ENCODE measurements at regions not wholly inside any gene's neighbourhood (a gene's known extent, or its start where the extent isn't known, plus 50 kb on each side); places are given as distances from the start of the nearest gene placed in this dataset.
A peak's percentile ranks its signal among the peaks of the same experiment; 100 is the strongest.

DNA sequence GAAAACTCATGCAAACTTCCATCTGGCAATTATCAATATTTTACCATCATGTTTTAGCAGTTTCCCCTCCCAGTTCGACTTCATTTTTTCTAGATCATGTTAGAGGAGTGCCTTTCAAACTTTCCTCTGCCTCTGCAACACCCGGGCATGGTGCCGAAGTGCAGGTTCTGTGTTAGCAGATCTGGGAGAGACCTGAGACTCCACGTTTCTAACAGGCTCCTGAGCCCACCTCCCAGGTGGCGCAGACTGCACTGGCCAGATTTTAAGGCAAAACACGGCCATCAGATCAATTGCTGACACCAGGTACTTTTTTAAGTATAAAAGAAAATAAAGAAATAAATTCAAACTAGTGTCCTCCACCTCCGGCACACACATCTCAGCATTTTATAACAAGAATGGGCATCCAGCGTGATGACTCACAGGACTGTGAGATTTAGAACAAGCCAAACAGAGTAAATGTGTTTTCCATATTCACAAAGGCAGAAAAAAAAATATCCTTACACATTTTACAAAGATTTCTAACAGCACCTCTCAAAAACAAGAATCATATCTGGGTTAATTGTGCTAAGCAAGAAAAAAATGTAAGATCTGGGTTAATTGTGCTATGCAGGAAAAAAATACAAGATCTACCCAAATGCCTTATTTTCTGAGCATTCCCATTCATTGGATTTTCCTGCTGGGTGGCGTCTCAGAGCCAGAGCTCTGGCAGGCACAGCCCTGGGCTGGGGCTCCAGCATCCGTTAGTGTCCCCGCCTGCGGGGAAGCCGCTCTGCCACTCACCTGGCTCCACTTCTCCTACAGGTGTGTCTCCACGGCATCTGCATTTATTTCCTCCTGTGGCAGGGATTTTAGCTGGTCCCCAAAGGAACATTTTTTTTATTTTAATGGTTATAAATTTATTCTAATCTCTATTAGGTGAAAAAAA is 127.9 kb upstream of the SOX1 start:
- TF ChIP-seq POLR2AphosphoS5 (IDR thresholded peaks at IDR 0.05) (no peak), EP300 (IDR thresholded peaks at IDR 0.05) (no peak)
- TF ChIP-seq, protein P1, sequence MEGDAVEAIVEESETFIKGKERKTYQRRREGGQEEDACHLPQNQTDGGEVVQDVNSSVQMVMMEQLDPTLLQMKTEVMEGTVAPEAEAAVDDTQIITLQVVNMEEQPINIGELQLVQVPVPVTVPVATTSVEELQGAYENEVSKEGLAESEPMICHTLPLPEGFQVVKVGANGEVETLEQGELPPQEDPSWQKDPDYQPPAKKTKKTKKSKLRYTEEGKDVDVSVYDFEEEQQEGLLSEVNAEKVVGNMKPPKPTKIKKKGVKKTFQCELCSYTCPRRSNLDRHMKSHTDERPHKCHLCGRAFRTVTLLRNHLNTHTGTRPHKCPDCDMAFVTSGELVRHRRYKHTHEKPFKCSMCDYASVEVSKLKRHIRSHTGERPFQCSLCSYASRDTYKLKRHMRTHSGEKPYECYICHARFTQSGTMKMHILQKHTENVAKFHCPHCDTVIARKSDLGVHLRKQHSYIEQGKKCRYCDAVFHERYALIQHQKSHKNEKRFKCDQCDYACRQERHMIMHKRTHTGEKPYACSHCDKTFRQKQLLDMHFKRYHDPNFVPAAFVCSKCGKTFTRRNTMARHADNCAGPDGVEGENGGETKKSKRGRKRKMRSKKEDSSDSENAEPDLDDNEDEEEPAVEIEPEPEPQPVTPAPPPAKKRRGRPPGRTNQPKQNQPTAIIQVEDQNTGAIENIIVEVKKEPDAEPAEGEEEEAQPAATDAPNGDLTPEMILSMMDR (IDR thresholded peaks at IDR 0.05), result no peak
- WGBS, 2 donors, result 74 to 75% methylated on average over 14 of the region's 14 CpGs
- ATAC-seq (ENCODE audit: low FRiP score in 2 of 2) (no peak), DNase-seq (peak in 1 of 2 donors; percentile 10)
- Histone ChIP-seq H3K27ac (no peak overlapping the region), H3K4me1 (no peaks in the 10 kb centered on the region), H3K9me3 (no peaks in the 10 kb centered on the region), H3K27me3 (no peaks in the 10 kb centered on the region), H3K4me3 (no peak overlapping the region), H3K36me3 (no peaks in the 10 kb centered on the region)

DNA sequence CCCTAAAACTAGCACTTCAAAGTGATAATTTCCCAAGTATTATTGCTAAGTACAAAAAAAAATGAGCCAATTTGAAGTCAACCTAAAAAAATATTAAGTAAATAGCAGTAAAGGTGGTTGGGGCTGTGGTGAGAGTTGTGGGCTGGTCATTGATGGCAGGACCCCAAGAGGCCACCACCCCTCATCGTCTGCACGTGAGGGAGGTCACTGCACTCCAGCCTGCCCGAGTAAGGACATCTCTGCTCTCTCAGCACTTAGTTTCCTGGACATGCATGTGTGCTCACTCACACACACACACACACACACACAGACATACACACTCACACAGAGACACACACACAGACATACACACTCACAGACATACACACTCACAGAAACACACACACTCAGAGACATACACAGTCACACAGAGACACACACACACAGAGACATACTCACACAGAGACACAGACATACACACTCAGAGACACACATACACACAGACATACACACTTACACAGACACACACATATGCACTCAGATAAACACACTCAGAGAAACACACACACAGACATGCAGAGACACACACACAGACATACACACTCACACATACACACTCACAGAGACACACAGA is 127.2 kb upstream of the SOX1 start:
- DNase-seq, result no peak
- TF ChIP-seq, protein P1 (IDR thresholded peaks at IDR 0.05), result no peak
- TF ChIP-seq POLR2AphosphoS5 (IDR thresholded peaks at IDR 0.05), result no peak
- TF ChIP-seq POLR2A (IDR thresholded peaks at IDR 0.05), result no peak
- no peak for TF ChIP-seq EP300 (IDR thresholded peaks at IDR 0.05)
- WGBS, 2 donors, result 48 to 60% methylated on average over 3 of the region's 3 CpGs
- Histone ChIP-seq H3K27me3 (no peaks in the 10 kb centered on the region), H3K36me3 (no peaks in the 10 kb centered on the region), H3K27ac (no peak overlapping the region), H3K4me3 (no peak overlapping the region), H3K9me3 (no peaks in the 10 kb centered on the region), H3K4me1 (no peaks in the 10 kb centered on the region)
- no peak for ATAC-seq (ENCODE audit: low FRiP score in 2 of 2)

DNA sequence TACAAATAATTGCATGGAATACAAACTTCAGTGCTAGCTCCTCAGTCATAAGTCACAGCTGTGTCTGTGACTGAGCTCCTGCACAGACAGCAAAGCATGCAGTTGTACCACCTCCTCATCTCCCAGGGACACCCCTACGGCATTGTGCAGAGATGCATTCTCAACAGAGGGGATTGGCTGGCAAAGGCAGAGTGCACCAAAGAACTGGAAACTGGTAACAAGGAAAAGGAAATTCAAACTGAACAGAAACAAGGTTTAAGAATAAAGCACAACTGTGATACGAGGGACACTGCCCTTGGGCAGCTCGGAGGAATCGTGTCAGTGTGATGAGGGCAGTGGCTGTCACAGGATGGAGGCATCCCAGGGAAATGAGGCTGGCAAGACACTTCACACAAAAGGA is 126.1 kb upstream of the SOX1 start:
- no peaks in the 10 kb centered on the region for H3K4me1 ChIP-seq
- H3K36me3 ChIP-seq, result no peaks in the 10 kb centered on the region
- no peaks in the 10 kb centered on the region for H3K9me3 ChIP-seq
- TF ChIP-seq POLR2AphosphoS5 (IDR thresholded peaks at IDR 0.05), result no peak
- TF ChIP-seq EP300 (IDR thresholded peaks at IDR 0.05), result no peak
- TF ChIP-seq, protein P1 (IDR thresholded peaks at IDR 0.05), result no peak
- no peak for TF ChIP-seq POLR2A (IDR thresholded peaks at IDR 0.05)
- H3K27me3 ChIP-seq, result no peaks in the 10 kb centered on the region
- H3K27ac ChIP-seq, result no peak overlapping the region
- no peak for ATAC-seq (ENCODE audit: low FRiP score in 2 of 2)
- DNase-seq, result peak in 1 of 2 donors; percentile 3
- H3K4me3 ChIP-seq, result no peak overlapping the region
- WGBS, 2 donors, result 61 to 73% methylated on average over 4 of the region's 4 CpGs

DNA sequence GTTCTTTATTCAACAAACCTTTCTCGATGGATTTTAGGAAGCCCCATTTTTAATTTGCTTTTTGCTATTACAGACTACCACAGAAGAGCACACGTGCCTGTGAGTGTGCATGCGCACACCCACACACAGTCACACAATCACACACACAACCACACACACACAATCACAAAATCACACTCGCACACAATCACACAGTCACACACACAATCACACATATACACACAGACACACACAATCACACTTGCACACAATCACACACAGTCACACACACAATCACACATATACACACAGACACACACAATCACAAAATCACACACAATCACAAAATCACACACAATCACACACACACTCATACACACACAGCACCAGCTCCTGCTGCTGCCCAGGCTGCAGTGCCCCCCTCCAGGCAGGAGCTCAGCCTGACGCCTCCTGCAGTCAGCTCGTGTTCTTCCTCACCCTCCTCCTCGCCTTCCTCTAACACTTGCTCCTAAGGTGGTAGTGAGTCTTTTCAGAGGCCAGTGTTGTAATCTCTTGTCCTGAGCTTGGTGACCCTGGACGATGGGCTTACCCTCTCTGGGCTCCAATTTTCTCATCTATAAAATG is 125.0 kb upstream of the SOX1 start:
- H3K36me3 ChIP-seq, result no peaks in the 10 kb centered on the region
- TF ChIP-seq, protein P1 (IDR thresholded peaks at IDR 0.05), result no peak
- TF ChIP-seq POLR2A (IDR thresholded peaks at IDR 0.05), result no peak
- no peak overlapping the region for H3K27ac ChIP-seq
- ATAC-seq (ENCODE audit: low FRiP score in 2 of 2) (no peak), DNase-seq (no peak)
- no peaks in the 10 kb centered on the region for H3K9me3 ChIP-seq
- no peaks in the 10 kb centered on the region for H3K27me3 ChIP-seq
- no peaks in the 10 kb centered on the region for H3K4me1 ChIP-seq
- no peak overlapping the region for H3K4me3 ChIP-seq
- 72 to 78% methylated on average over 8 of the region's 8 CpGs for WGBS, 2 donors
